ENCODE measurements at regions not wholly inside any gene's neighbourhood (a gene's known extent, or its start where the extent isn't known, plus 50 kb on each side); places are given as distances from the start of the nearest gene placed in this dataset.
"Not testable (repeated sequence)": the region's sequence is repeated elsewhere in the genome, so short reads cannot be mapped to it uniquely, and the experiment has no call there.

DNA sequence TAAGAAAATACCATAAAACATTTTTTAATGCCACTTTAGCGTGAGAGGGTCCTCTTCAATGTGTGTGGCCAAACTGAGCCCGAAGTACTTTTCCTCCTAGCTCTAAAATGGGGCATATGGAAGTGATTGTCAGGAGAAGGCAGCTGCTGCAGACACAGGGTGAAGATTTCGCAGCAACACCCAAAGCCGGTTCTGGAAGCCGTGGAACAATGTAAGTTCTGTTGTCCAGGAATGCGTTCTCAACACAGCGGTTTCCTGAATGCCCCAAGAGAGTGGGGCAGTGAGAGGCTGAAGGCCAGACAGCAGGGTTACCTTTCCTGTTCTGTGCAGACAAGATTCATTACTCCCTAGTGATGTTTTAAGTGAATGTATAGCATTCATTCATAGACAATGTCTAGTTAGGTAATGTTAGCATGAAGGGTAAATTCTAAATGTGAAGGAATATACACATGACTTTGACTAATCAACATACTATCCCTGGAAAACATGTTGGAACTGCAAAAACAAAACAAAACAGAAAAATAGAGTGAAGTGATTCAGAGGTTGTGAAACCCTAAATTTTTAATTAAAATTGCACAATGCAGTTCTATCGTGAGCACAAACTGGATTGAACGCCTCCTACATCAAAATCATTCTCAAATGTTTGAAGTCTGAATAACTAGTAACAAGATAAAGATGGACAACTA, 197.0 kb upstream of the SEMA6A start:
- TF ChIP-seq, protein P1, sequence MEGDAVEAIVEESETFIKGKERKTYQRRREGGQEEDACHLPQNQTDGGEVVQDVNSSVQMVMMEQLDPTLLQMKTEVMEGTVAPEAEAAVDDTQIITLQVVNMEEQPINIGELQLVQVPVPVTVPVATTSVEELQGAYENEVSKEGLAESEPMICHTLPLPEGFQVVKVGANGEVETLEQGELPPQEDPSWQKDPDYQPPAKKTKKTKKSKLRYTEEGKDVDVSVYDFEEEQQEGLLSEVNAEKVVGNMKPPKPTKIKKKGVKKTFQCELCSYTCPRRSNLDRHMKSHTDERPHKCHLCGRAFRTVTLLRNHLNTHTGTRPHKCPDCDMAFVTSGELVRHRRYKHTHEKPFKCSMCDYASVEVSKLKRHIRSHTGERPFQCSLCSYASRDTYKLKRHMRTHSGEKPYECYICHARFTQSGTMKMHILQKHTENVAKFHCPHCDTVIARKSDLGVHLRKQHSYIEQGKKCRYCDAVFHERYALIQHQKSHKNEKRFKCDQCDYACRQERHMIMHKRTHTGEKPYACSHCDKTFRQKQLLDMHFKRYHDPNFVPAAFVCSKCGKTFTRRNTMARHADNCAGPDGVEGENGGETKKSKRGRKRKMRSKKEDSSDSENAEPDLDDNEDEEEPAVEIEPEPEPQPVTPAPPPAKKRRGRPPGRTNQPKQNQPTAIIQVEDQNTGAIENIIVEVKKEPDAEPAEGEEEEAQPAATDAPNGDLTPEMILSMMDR (IDR thresholded peaks at IDR 0.05): no peak
- Histone ChIP-seq H3K4me1 (no peaks in the 10 kb centered on the region), H3K27ac (no peak overlapping the region), H3K27me3 (no peaks in the 10 kb centered on the region), H3K9me3 (no peaks in the 10 kb centered on the region), H3K4me3 (no peak overlapping the region), H3K36me3 (no peaks in the 10 kb centered on the region)
- no peak for ATAC-seq
- no peak for DNase-seq
- intact Hi-C loops (cut with DNase I): no loop called here

DNA sequence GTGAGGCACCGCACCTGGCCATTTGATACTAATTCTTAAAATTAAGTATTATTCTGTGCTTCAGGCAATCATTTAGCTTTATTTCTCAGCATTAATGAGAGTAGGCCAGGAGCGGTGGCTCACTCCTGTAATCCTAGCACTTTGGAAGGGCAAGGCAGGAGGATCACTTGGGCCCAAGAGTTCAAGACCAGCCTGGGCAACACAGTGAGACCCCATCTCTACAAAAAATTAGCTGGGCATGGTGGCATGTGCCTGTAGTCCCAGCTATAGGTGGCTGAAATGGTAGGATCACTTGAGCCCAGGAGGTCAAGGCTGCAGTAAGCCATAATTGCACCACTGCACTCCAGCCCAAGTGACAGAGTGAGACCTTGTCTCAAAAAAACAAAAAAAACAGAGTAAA, 195.3 kb upstream of the SEMA6A start:
- ATAC-seq; H3K27ac ChIP-seq; H3K4me3 ChIP-seq; DNase-seq; H3K36me3 ChIP-seq; H3K9me3 ChIP-seq; H3K4me1 ChIP-seq; intact Hi-C loops (cut with DNase I); H3K27me3 ChIP-seq: not testable (repeated sequence)

- TF ChIP-seq, protein P1 (IDR thresholded peaks at IDR 0.05): no peak
- no peak for ATAC-seq
These were observed 194.8 kb upstream of the SEMA6A start for GRCh38 chr5:116769470-116769869.

GRCh38 chr5:116766470-116766947, 191.9 kb upstream of the SEMA6A start:
- intact Hi-C loops (cut with DNase I): no loop called here
- Histone ChIP-seq H3K27me3 (no peaks in the 10 kb centered on the region), H3K4me1 (no peaks in the 10 kb centered on the region), H3K27ac (no peak overlapping the region), H3K36me3 (no peaks in the 10 kb centered on the region), H3K4me3 (no peak overlapping the region), H3K9me3 (no peaks in the 10 kb centered on the region)
- ATAC-seq (no peak), DNase-seq (no peak)
- TF ChIP-seq, protein P1 (IDR thresholded peaks at IDR 0.05): no peak

More at GRCh38 chr5:116769470-116769869, 194.8 kb upstream of the SEMA6A start:
- Histone ChIP-seq H3K27me3 (no peaks in the 10 kb centered on the region), H3K4me3 (no peak overlapping the region), H3K4me1 (no peaks in the 10 kb centered on the region), H3K36me3 (no peaks in the 10 kb centered on the region), H3K27ac (no peak overlapping the region), H3K9me3 (no peaks in the 10 kb centered on the region)
- intact Hi-C loops (cut with DNase I): no loop called here
- DNase-seq: no peak

DNA sequence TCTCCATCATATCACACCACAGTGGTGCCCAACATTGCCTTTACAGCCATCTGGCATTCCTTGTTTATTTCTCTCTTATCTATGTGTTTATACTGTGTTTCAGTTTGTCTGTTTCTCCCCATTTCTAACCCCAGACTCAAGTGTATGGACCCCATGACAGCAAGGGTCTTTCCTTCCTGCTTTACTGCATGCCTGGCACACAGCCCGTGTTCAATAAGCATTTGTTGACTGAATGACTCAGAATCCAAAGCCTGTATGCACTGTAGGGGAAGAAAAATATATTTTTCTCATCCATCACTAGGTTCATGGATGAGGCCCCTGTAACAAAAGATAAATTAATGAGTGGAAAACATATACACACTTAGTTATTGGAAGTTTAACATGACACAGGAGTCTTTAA, 190.8 kb upstream of the SEMA6A start:
- intact Hi-C loops (cut with DNase I): no loop called here
- TF ChIP-seq, protein P1 (IDR thresholded peaks at IDR 0.05): no peak
- ATAC-seq: no peak
- Histone ChIP-seq H3K9me3 (no peaks in the 10 kb centered on the region), H3K27me3 (no peaks in the 10 kb centered on the region), H3K36me3 (no peaks in the 10 kb centered on the region), H3K27ac (no peak overlapping the region), H3K4me3 (no peak overlapping the region), H3K4me1 (no peaks in the 10 kb centered on the region)
- no peak for DNase-seq

- intact Hi-C loops (cut with DNase I): no loop called here
- DNase-seq (no peak), ATAC-seq (no peak)
- Histone ChIP-seq H3K27ac (no peak overlapping the region), H3K4me1 (no peaks in the 10 kb centered on the region), H3K4me3 (no peak overlapping the region), H3K9me3 (no peaks in the 10 kb centered on the region), H3K27me3 (no peaks in the 10 kb centered on the region), H3K36me3 (no peaks in the 10 kb centered on the region)
- TF ChIP-seq, protein P1 (IDR thresholded peaks at IDR 0.05): no peak
These were observed 190.3 kb upstream of the SEMA6A start for GRCh38 chr5:116764941-116765340.
